Vagina (tissue), 2 donors: ENCODE measurements at regions not wholly inside any gene's neighbourhood (a gene's known extent, or its start where the extent isn't known, plus 50 kb on each side); places are given as distances from the start of the nearest gene placed in this dataset.
A peak's percentile ranks its signal among the peaks of the same experiment; 100 is the strongest.

Experiments
- DNase-seq, 2 donors: peaks; one replicate each; pipeline ENCODE4 v3.0.0-alpha.2; 2017; ENCODE audit errors: extremely low spot score in 2 of 2
- H3K27ac ChIP-seq: fragments of 200-600 bp; sonication (generic); one replicate; pipeline ENCODE4 v1.5.1; 2019
- H3K27me3 ChIP-seq: fragments of 200-600 bp; sonication (generic); one replicate; pipeline ENCODE4 v1.5.1; 2019
- H3K36me3 ChIP-seq, 2 donors: fragments of 200-600 bp; sonication (generic); one replicate each; pipeline ENCODE4 v1.5.1; 2017 to 2019
- H3K4me1 ChIP-seq: fragments of 200-600 bp; sonication (generic); one replicate; pipeline ENCODE4 v1.5.1; 2019
- H3K4me3 ChIP-seq, 2 donors: fragments of 200-600 bp; sonication (generic); 1 replicate in 1 of 2; 2 replicates in 1 of 2; pipeline ENCODE4 v1.5.1; 2016 to 2019
- H3K9me3 ChIP-seq: fragments of 200-600 bp; sonication (generic); one replicate; pipeline ENCODE4 v1.5.1; 2019
- POLR2A ChIP-seq, 2 donors: fragments of 450-650 bp; IDR thresholded peaks; one replicate each; pipeline ENCODE4 v1.6.1; 2017; ENCODE audit warnings: antibody characterized with exemption in 2 of 2, mild to moderate bottlenecking in 2 of 2, moderate library complexity in 2 of 2
- POLR2AphosphoS5 ChIP-seq, 2 donors: sonication (generic); formaldehyde crosslinking; IDR thresholded peaks; one replicate each; pipeline ENCODE4 v1.9.0; 2017; ENCODE audit warnings: antibody characterized with exemption in 2 of 2, mild to moderate bottlenecking in 2 of 2, low read depth in 1 of 2; ENCODE audit not compliant: insufficient read depth in 1 of 2
- intact Hi-C: fragments of 100-400 bp; cut with DNase I; formaldehyde crosslinking; loops from one replicate; pipeline ENCODE4 v1.15.1; 2023
- TF ChIP-seq, protein P1 (sequence below), 3 experiments: fragments of 450-650 bp in 2 of 3; fragments of 200-600 bp in 1 of 3; sonication (generic) in 1 of 3; IDR thresholded peaks; one replicate each; pipeline ENCODE4 v1.5.1; 2017 to 2019; ENCODE audit warnings: antibody characterized with exemption in 3 of 3, mild to moderate bottlenecking in 2 of 3, moderate library complexity in 2 of 3

GRCh38 chr18:45493830-45494229, 121.4 kb upstream of the SLC14A2 start:
- no peaks in the 10 kb centered on the region for H3K4me1 ChIP-seq
- no peaks in the 10 kb centered on the region for H3K27me3 ChIP-seq
- H3K27ac ChIP-seq, result no peak overlapping the region
- no peak overlapping the region for H3K4me3 ChIP-seq
- TF ChIP-seq POLR2A (IDR thresholded peaks at IDR 0.05) (no peak), POLR2AphosphoS5 (IDR thresholded peaks at IDR 0.05; ENCODE audit: insufficient read depth in 1 of 2, low read depth in 1 of 2) (no peak)
- TF ChIP-seq, protein P1, sequence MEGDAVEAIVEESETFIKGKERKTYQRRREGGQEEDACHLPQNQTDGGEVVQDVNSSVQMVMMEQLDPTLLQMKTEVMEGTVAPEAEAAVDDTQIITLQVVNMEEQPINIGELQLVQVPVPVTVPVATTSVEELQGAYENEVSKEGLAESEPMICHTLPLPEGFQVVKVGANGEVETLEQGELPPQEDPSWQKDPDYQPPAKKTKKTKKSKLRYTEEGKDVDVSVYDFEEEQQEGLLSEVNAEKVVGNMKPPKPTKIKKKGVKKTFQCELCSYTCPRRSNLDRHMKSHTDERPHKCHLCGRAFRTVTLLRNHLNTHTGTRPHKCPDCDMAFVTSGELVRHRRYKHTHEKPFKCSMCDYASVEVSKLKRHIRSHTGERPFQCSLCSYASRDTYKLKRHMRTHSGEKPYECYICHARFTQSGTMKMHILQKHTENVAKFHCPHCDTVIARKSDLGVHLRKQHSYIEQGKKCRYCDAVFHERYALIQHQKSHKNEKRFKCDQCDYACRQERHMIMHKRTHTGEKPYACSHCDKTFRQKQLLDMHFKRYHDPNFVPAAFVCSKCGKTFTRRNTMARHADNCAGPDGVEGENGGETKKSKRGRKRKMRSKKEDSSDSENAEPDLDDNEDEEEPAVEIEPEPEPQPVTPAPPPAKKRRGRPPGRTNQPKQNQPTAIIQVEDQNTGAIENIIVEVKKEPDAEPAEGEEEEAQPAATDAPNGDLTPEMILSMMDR (IDR thresholded peaks at IDR 0.05), result no peak
- intact Hi-C loops, result no loop called here
- DNase-seq, result no peak
- no peaks in the 10 kb centered on the region for H3K9me3 ChIP-seq
- H3K36me3 ChIP-seq, result no peaks in the 10 kb centered on the region

DNA sequence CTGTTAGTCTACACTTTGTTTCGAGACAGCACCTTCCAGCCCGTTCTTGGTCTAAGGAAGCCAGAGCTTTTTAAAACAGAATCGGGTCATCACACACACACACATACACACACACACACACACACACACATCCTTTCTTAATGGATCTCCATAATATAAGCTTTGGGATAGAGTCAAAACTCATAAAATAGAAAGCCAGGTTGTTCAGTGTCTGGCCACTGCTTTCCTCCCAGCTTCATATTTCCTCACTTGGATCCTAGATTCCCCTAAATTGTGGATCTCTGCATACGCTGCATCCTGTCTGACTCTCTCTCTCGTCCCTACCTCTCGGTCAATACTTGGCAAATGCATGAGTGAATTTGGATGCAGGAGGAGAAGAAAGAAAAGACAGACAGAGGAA, 120.5 kb upstream of the SLC14A2 start:
- no peak for DNase-seq
- intact Hi-C loops, result no loop called here
- TF ChIP-seq POLR2AphosphoS5 (IDR thresholded peaks at IDR 0.05; ENCODE audit: insufficient read depth in 1 of 2, low read depth in 1 of 2) (no peak), POLR2A (IDR thresholded peaks at IDR 0.05) (no peak)
- H3K4me1 ChIP-seq, result no peaks in the 10 kb centered on the region
- no peak overlapping the region for H3K27ac ChIP-seq
- no peak overlapping the region for H3K4me3 ChIP-seq
- no peaks in the 10 kb centered on the region for H3K9me3 ChIP-seq
- no peaks in the 10 kb centered on the region for H3K27me3 ChIP-seq
- no peaks in the 10 kb centered on the region for H3K36me3 ChIP-seq

GRCh38 chr18:45496741-45497140, 118.5 kb upstream of the SLC14A2 start:
- DNase-seq, result peak in 1 of 2 donors; percentile 49
- intact Hi-C loops, result no loop called here
- Histone ChIP-seq H3K27me3 (no peaks in the 10 kb centered on the region), H3K4me3 (no peak overlapping the region), H3K27ac (no peak overlapping the region), H3K36me3 (no peaks in the 10 kb centered on the region), H3K9me3 (no peaks in the 10 kb centered on the region), H3K4me1 (no peaks in the 10 kb centered on the region)
- TF ChIP-seq, protein P1 (IDR thresholded peaks at IDR 0.05), result no peak
- TF ChIP-seq POLR2AphosphoS5 (IDR thresholded peaks at IDR 0.05; ENCODE audit: insufficient read depth in 1 of 2, low read depth in 1 of 2), result no peak
- no peak for TF ChIP-seq POLR2A (IDR thresholded peaks at IDR 0.05)

DNA sequence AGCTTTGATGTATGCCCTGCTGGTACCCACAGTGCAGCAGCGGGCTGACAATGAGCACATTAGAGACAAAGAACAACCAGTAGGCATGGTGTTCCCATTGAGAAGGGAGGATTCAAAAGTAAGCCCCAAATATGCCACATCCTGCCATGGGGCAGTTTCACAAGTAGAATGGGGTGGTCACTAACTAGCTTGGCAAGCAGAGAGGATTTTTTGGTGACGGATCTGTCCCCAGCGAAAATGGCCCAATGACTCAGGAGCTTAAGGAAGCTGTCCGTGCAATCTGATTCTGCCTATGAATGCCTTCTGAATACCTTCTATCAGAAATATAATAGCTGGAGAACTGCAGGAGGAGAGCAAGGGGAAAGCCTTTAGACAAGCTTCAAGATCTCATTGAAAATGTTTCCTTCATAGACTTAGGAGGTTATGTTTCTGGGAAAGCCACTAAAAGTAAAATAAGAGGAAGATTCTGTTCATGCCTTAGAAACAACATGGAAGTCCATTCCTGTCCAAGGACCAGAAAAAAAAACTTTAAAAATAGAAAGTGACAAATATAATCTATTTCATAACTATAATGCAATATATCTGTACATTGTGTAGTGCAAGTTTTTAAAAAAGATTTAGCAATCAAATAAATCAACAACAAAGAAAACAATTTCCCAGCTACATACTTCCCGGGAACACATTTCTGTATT, 117.5 kb upstream of the SLC14A2 start:
- intact Hi-C loops, result no loop called here
- Histone ChIP-seq H3K9me3 (no peaks in the 10 kb centered on the region), H3K4me3 (no peak overlapping the region), H3K4me1 (no peaks in the 10 kb centered on the region), H3K27me3 (no peaks in the 10 kb centered on the region), H3K27ac (no peak overlapping the region), H3K36me3 (no peaks in the 10 kb centered on the region)
- TF ChIP-seq, protein P1 (IDR thresholded peaks at IDR 0.05), result no peak
- TF ChIP-seq POLR2AphosphoS5 (IDR thresholded peaks at IDR 0.05; ENCODE audit: insufficient read depth in 1 of 2, low read depth in 1 of 2), result no peak
- no peak for TF ChIP-seq POLR2A (IDR thresholded peaks at IDR 0.05)
- DNase-seq, result peak in 1 of 2 donors; percentile 75

GRCh38 chr18:45498287-45498658, 117.0 kb upstream of the SLC14A2 start:
- Histone ChIP-seq H3K4me1 (no peaks in the 10 kb centered on the region), H3K36me3 (no peaks in the 10 kb centered on the region), H3K9me3 (no peaks in the 10 kb centered on the region), H3K4me3 (no peak overlapping the region), H3K27ac (no peak overlapping the region), H3K27me3 (no peaks in the 10 kb centered on the region)
- peak in 1 of 2 donors; percentile 20 for DNase-seq
- TF ChIP-seq, protein P1 (IDR thresholded peaks at IDR 0.05), result no peak
- TF ChIP-seq POLR2AphosphoS5 (IDR thresholded peaks at IDR 0.05; ENCODE audit: insufficient read depth in 1 of 2, low read depth in 1 of 2) (no peak), POLR2A (IDR thresholded peaks at IDR 0.05) (no peak)
- intact Hi-C loops, result no loop called here
